Astrocyte of the spinal cord (primary cell): ENCODE measurements at regions not wholly inside any gene's neighbourhood (a gene's known extent, or its start where the extent isn't known, plus 50 kb on each side); places are given as distances from the start of the nearest gene placed in this dataset.

Experiments used
- DNase-seq: peaks from one replicate; pipeline ENCODE4 v3.0.0; 2011; ENCODE audit warnings: low read depth, low spot score
- H3K4me3 ChIP-seq: 2 replicates; pipeline ENCODE4 v1.5.1; 2011; ENCODE audit warnings: low read depth, mild to moderate bottlenecking, low read length, moderate library complexity
- in situ Hi-C: cut with HindIII; loops from 2 replicates; pipeline ENCODE4 v1.10.0; 2017; ENCODE audit warnings: low sequenced_read_pairs
- TF ChIP-seq, protein P1 (sequence below): IDR thresholded peaks from 2 replicates; pipeline ENCODE4 v1.5.1; 2012; ENCODE audit warnings: low read depth, mild to moderate bottlenecking, low read length, inconsistent platforms

DNA sequence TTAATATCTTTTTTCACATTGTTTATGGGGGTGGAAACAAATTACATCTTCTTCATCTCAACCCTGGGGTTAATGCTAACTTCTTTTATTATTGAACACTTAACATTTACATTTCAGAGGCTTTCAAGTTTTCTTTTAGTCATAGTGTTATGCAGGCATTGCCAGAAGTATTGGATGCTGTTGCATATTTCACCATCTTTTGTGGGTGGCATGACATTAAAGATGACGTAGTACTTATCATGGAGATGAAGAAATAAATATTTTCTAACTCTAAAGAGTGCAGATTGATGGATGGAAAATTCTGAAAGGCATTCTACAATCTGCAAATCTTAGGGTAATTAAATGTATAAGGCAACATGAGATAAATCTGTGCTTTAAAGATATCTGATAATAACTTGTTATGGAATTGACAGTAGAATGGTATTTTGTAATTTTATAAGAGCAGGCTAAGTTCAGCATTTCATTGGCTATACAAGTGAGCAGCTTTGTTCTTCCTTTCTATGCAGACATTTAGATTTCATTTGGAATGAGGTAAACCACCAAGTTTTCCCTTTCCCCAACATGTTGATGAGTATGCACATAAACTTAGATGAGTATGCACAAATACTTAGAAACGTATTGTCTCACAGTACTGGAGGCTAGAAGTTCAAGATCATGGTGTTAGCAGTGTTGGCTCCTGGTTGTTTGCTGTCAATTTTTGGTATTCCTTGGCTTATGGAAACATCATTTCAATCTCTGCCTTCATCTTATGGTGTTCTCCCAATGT, 924.4 kb downstream of the METTL15 start:
- in situ Hi-C loops = no loop called here
- H3K4me3 ChIP-seq = no peak overlapping the region
- TF ChIP-seq, protein P1, sequence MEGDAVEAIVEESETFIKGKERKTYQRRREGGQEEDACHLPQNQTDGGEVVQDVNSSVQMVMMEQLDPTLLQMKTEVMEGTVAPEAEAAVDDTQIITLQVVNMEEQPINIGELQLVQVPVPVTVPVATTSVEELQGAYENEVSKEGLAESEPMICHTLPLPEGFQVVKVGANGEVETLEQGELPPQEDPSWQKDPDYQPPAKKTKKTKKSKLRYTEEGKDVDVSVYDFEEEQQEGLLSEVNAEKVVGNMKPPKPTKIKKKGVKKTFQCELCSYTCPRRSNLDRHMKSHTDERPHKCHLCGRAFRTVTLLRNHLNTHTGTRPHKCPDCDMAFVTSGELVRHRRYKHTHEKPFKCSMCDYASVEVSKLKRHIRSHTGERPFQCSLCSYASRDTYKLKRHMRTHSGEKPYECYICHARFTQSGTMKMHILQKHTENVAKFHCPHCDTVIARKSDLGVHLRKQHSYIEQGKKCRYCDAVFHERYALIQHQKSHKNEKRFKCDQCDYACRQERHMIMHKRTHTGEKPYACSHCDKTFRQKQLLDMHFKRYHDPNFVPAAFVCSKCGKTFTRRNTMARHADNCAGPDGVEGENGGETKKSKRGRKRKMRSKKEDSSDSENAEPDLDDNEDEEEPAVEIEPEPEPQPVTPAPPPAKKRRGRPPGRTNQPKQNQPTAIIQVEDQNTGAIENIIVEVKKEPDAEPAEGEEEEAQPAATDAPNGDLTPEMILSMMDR = no peak
- DNase-seq = no peak

DNA sequence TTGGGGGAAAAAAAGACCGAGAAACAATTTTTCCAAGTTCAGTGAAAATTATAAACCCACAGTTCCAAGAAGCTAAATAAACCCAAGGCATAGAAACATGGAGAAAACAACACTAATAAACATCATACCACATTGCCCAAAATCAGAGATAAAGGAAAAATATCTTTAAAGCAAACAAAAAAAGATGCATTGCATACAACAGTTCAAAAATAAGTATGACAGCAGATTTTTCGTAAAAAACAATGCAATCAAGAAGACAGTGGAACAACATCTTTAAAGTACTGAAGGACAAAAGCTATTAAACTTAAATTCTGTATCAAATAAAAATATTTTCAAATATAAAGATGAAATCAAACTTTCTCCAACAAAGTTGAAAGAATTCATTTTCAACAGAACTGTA, 921.3 kb downstream of the METTL15 start:
- H3K4me3 ChIP-seq = no peak overlapping the region
- in situ Hi-C loops = no loop called here
- TF ChIP-seq, protein P1 = no peak
- no peak for DNase-seq

DNA sequence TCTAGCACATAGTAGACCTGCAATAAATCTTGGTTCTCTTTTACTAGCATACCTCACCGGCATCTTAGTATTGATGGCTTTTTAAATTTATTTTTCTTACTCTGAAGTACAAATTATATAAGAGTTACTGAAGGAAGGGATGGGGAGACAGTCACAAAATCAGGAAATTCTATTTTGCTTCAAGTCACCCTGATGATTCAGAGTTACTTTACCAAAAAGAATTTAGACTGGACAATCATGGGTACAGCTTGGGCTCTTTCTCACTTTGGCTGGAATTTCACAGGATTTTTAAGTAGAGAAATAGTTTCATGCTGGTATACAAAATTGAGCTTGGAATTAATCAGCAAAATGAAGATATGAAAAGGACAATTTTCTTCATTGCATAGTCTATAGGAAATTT, 919.2 kb downstream of the METTL15 start:
- H3K4me3 ChIP-seq = no peak overlapping the region
- DNase-seq = no peak
- in situ Hi-C loops = no loop called here
- TF ChIP-seq, protein P1 = no peak

DNA sequence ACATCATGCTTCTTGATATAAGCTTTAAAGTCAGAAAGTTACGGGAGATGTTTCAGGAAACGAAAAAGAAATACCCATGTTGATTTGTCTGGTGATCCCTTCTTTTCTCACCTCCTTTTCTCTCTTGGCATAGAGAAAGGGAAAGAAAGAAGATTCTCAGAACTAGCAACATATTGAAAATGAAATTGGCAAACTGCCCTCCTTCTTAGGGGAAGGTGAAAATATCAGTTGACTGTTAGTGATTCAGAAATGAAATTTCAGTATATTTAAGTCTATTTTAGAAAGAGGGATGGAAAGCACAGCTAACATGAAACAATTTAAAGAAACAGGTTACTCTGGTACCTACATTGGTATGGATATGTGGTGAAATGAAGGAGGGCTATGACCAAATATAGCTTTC, 918.1 kb downstream of the METTL15 start:
- no peak overlapping the region for H3K4me3 ChIP-seq
- in situ Hi-C loops = no loop called here
- no peak for DNase-seq
- TF ChIP-seq, protein P1 = no peak

DNA sequence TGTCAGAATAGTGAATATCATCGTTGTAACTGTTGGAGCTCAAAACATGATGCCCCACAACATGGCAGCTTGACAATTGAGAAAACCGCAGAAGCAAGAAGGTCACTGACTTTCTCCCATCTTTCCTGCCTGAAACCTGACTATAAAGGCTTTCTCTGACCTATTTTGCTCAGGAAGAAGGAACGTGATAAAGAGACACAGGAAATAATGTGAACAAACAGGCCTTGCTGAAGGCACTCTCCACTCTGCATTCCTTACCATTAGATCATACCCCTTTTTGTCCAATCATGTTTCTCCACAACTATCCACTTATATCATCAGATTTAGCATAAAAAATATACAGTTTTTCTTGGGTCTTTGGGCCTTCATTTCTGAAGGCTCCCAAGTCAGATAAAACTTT, 916.8 kb downstream of the METTL15 start:
- H3K4me3 ChIP-seq = no peak overlapping the region
- TF ChIP-seq, protein P1 = no peak
- DNase-seq = peak; percentile 32
- in situ Hi-C loops = no loop called here

DNA sequence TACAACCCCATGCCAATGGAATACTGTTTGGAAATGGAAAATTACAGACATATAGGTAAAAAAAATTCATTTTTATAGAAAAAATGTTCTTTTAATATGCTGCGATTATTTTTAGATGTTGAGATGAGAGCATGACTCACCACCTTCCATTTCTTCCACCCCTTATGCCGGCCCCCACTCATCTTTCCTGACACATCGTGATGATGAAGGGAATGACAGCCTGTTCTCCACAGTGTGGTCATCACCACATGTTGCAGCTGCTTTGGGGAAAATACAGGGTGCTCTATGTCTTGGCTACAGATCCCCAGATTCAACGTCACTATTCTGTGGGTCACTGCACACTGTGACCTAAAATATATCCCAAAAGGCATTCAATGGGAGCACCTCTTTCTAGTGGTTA, 916.2 kb downstream of the METTL15 start:
- H3K4me3 ChIP-seq = no peak overlapping the region
- DNase-seq = peak; percentile 1
- in situ Hi-C loops = no loop called here
- TF ChIP-seq, protein P1 = no peak

DNA sequence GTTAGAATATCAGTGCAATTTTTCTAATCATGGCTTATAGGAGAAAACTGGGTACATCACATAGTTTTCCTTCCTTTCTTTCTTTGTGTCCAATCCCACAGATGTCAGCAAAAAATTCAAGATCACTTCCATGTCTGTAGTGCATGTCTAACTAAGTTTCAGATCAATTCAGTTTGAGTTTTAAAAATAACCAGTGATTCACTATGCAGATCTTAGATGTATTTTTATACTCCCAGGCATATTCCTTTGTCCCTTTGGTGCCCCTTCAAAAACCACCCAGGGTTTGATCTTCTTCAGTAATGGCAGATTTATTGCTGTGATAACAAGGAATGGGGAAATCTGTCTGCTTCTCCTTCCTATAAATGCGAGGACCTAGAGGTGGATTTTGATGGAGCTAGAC, 915.6 kb downstream of the METTL15 start:
- TF ChIP-seq, protein P1 = no peak
- DNase-seq = no peak
- no peak overlapping the region for H3K4me3 ChIP-seq
- in situ Hi-C loops = no loop called here
